ENCODE measurements at regions not wholly inside any gene's neighbourhood (a gene's known extent, or its start where the extent isn't known, plus 50 kb on each side); places are given as distances from the start of the nearest gene placed in this dataset.

GRCh38 chr9:1941989-1942388 is 73.2 kb upstream of the SMARCA2 start:
- H3K4me3 ChIP-seq (ENCODE audit: low read depth, low read length), result no peak overlapping the region
- no peak for DNase-seq (ENCODE audit: low read depth)
- TF ChIP-seq CTCF (IDR thresholded peaks at IDR 0.05; ENCODE audit: insufficient read depth, low read depth, low read length, missing control alignments), result peak; percentile 24

- TF ChIP-seq CTCF (IDR thresholded peaks at IDR 0.05; ENCODE audit: insufficient read depth, low read depth, low read length, missing control alignments), result no peak
- no peak overlapping the region for H3K4me3 ChIP-seq (ENCODE audit: low read depth, low read length)
- no peak for DNase-seq (ENCODE audit: low read depth)
These were observed 68.4 kb upstream of the SMARCA2 start for GRCh38 chr9:1946526-1947283.

GRCh38 chr9:1947438-1947837 is 67.7 kb upstream of the SMARCA2 start:
- no peak for TF ChIP-seq CTCF (IDR thresholded peaks at IDR 0.05; ENCODE audit: insufficient read depth, low read depth, low read length, missing control alignments)

GRCh38 chr9:1948541-1948940 is 66.6 kb upstream of the SMARCA2 start:
- H3K4me3 ChIP-seq (ENCODE audit: low read depth, low read length), result no peak overlapping the region
- no peak for TF ChIP-seq CTCF (IDR thresholded peaks at IDR 0.05; ENCODE audit: insufficient read depth, low read depth, low read length, missing control alignments)
- DNase-seq (ENCODE audit: low read depth), result no peak

More at GRCh38 chr9:1947438-1947837, 67.7 kb upstream of the SMARCA2 start:
- DNase-seq (ENCODE audit: low read depth), result no peak
- no peak overlapping the region for H3K4me3 ChIP-seq (ENCODE audit: low read depth, low read length)

GRCh38 chr9:1951446-1951845 is 63.7 kb upstream of the SMARCA2 start:
- no peak for TF ChIP-seq CTCF (IDR thresholded peaks at IDR 0.05; ENCODE audit: insufficient read depth, low read depth, low read length, missing control alignments)
- no peak overlapping the region for H3K4me3 ChIP-seq (ENCODE audit: low read depth, low read length)
- no peak for DNase-seq (ENCODE audit: low read depth)

- TF ChIP-seq CTCF (IDR thresholded peaks at IDR 0.05; ENCODE audit: insufficient read depth, low read depth, low read length, missing control alignments), result no peak
- DNase-seq (ENCODE audit: low read depth), result no peak
- no peak overlapping the region for H3K4me3 ChIP-seq (ENCODE audit: low read depth, low read length)
These were observed 63.1 kb upstream of the SMARCA2 start for GRCh38 chr9:1952001-1952400.

- TF ChIP-seq CTCF (IDR thresholded peaks at IDR 0.05; ENCODE audit: insufficient read depth, low read depth, low read length, missing control alignments), result no peak
- DNase-seq (ENCODE audit: low read depth), result no peak
- no peak overlapping the region for H3K4me3 ChIP-seq (ENCODE audit: low read depth, low read length)
These were observed 60.9 kb upstream of the SMARCA2 start for GRCh38 chr9:1954238-1954637.
